HG03442 (cell line): ENCODE measurements at regions not wholly inside any gene's neighbourhood (a gene's known extent, or its start where the extent isn't known, plus 50 kb on each side); places are given as distances from the start of the nearest gene placed in this dataset.
"Not testable (repeated sequence)": the region's sequence is repeated elsewhere in the genome, so short reads cannot be mapped to it uniquely, and the experiment has no call there.

Experiments
- ATAC-seq: cut with Tn5 transposase; IDR thresholded peaks from one replicate; pipeline ENCODE4 v1.9.1; 2021; ENCODE audit warnings: mild to moderate bottlenecking, moderate library complexity; ENCODE audit not compliant: unreplicated experiment

- ATAC-seq: no peak
Observed at GRCh38 chr2:220783671-220784070, 788.4 kb downstream of the EPHA4 start.

- ATAC-seq: no peak
Observed at GRCh38 chr2:220785178-220785577, 786.9 kb downstream of the EPHA4 start.

- ATAC-seq: no peak
Observed at GRCh38 chr2:220786216-220786615, 785.9 kb downstream of the EPHA4 start.

GRCh38 chr2:220787251-220787650 lies 784.9 kb downstream of the EPHA4 start:
- ATAC-seq: no peak

GRCh38 chr2:220789961-220790360 lies 782.1 kb downstream of the EPHA4 start:
- no peak for ATAC-seq

- no peak for ATAC-seq
Observed at GRCh38 chr2:220795705-220796104, 776.4 kb downstream of the EPHA4 start.

- no peak for ATAC-seq
Observed at GRCh38 chr2:220811115-220811514, 761.0 kb downstream of the EPHA4 start.

GRCh38 chr2:220811952-220812570 lies 760.0 kb downstream of the EPHA4 start:
- no peak for ATAC-seq

- ATAC-seq: no peak
Observed at GRCh38 chr2:220814441-220814840, 757.7 kb downstream of the EPHA4 start.

- ATAC-seq: no peak
Observed at GRCh38 chr2:220815698-220816097, 756.4 kb downstream of the EPHA4 start.

- ATAC-seq: no peak
Observed at GRCh38 chr2:220821683-220822082, 750.4 kb downstream of the EPHA4 start.

- ATAC-seq: not testable (repeated sequence)
Observed at GRCh38 chr2:220823590-220823989, 748.5 kb downstream of the EPHA4 start.

GRCh38 chr2:220833446-220833845 lies 738.7 kb downstream of the EPHA4 start:
- no peak for ATAC-seq

GRCh38 chr2:220835583-220835982 lies 736.5 kb downstream of the EPHA4 start:
- no peak for ATAC-seq

- no peak for ATAC-seq
Observed at GRCh38 chr2:220837226-220837625, 734.9 kb downstream of the EPHA4 start.

- ATAC-seq: no peak
Observed at GRCh38 chr2:220842901-220843665, 729.0 kb downstream of the EPHA4 start.

GRCh38 chr2:220845766-220846273 lies 726.3 kb downstream of the EPHA4 start:
- no peak for ATAC-seq

- no peak for ATAC-seq
Observed at GRCh38 chr2:220847006-220847405, 725.1 kb downstream of the EPHA4 start.

GRCh38 chr2:220847589-220847988 lies 724.5 kb downstream of the EPHA4 start:
- no peak for ATAC-seq

- ATAC-seq: no peak
Observed at GRCh38 chr2:220849433-220849832, 722.7 kb downstream of the EPHA4 start.

- no peak for ATAC-seq
Observed at GRCh38 chr2:220850116-220850515, 722.0 kb downstream of the EPHA4 start.

- ATAC-seq: no peak
Observed at GRCh38 chr2:220855296-220855695, 716.8 kb downstream of the EPHA4 start.
